GM13976 (cell line): ENCODE measurements at regions not wholly inside any gene's neighbourhood (a gene's known extent, or its start where the extent isn't known, plus 50 kb on each side); places are given as distances from the start of the nearest gene placed in this dataset.
"Not testable (repeated sequence)": the region's sequence is repeated elsewhere in the genome, so short reads cannot be mapped to it uniquely, and the experiment has no call there.

Experiments
- DNase-seq: peaks from one replicate; pipeline ENCODE4 v3.0.0; 2012; ENCODE audit warnings: low spot score
- CTCF ChIP-seq: IDR thresholded peaks from 2 replicates; pipeline ENCODE4 v1.5.1; 2012; ENCODE audit warnings: borderline replicate concordance, mild to moderate bottlenecking; ENCODE audit not compliant: insufficient read depth; ENCODE audit errors: extremely low read depth, missing control alignments, control extremely low read depth
- in situ Hi-C: fragments of 300-500 bp; cut with MboI; formaldehyde crosslinking; loops from one replicate; pipeline ENCODE4 v1.12.0; 2022; ENCODE audit warnings: low sequenced_read_pairs, mixed read lengths, inconsistent platforms; ENCODE audit not compliant: unreplicated experiment

GRCh38 chr12:74170645-74171477 lies 366.8 kb upstream of the ATXN7L3B start:
- in situ Hi-C loops = no loop called here
- no peak for DNase-seq
- TF ChIP-seq CTCF = no peak

- DNase-seq = no peak
- no peak for TF ChIP-seq CTCF
- in situ Hi-C loops = no loop called here
These were observed 366.1 kb upstream of the ATXN7L3B start for GRCh38 chr12:74171478-74171909.

- in situ Hi-C loops = not testable (repeated sequence)
These were observed 362.7 kb upstream of the ATXN7L3B start for GRCh38 chr12:74174961-74175360.

GRCh38 chr12:74185360-74185759 lies 352.3 kb upstream of the ATXN7L3B start:
- in situ Hi-C loops = no loop called here
- TF ChIP-seq CTCF = no peak
- no peak for DNase-seq

More at GRCh38 chr12:74174961-74175360, 362.7 kb upstream of the ATXN7L3B start:
- not testable (repeated sequence) for DNase-seq

- no peak for DNase-seq
- in situ Hi-C loops = no loop called here
- TF ChIP-seq CTCF = no peak
These were observed 344.4 kb upstream of the ATXN7L3B start for GRCh38 chr12:74193191-74193590.

GRCh38 chr12:74204236-74204635 lies 333.4 kb upstream of the ATXN7L3B start:
- in situ Hi-C loops = no loop called here
- TF ChIP-seq CTCF = no peak
- no peak for DNase-seq

- in situ Hi-C loops = no loop called here
- no peak for TF ChIP-seq CTCF
- no peak for DNase-seq
These were observed 309.6 kb upstream of the ATXN7L3B start for GRCh38 chr12:74227846-74228545.
